GM23338 (cell line): ENCODE measurements at regions not wholly inside any gene's neighbourhood (a gene's known extent, or its start where the extent isn't known, plus 50 kb on each side); places are given as distances from the start of the nearest gene placed in this dataset.

Experiments
- ATAC-seq: fragments of 200-7000 bp; cut with Tn5 transposase; 3 replicates; pipeline ENCODE4 v1.9.1; 2020
- DNase-seq: peaks from one replicate; pipeline ENCODE4 v3.0.0-alpha.2; 2015; ENCODE audit warnings: low spot score
- H2AFZ ChIP-seq: fragments of 200-600 bp; sonication (generic); 2 replicates; pipeline ENCODE4 v1.8.0; 2016; ENCODE audit warnings: antibody characterized with exemption, mild to moderate bottlenecking, moderate library complexity
- H3F3A ChIP-seq: fragments of 200-600 bp; sonication (generic); replicated peaks from 2 replicates; pipeline ENCODE4 v1.8.0; 2017; ENCODE audit warnings: antibody characterized with exemption, mixed run types, low read depth
- H3K27ac ChIP-seq: fragments of 200-600 bp; sonication (generic); 2 replicates; pipeline ENCODE4 v1.6.1; 2016; ENCODE audit warnings: low read depth
- H3K27me3 ChIP-seq: fragments of 200-600 bp; sonication (generic); 2 replicates; pipeline ENCODE4 v1.8.0; 2016; ENCODE audit warnings: mild to moderate bottlenecking, mixed run types, moderate library complexity; ENCODE audit not compliant: insufficient read depth
- H3K36me3 ChIP-seq: fragments of 200-600 bp; sonication (generic); 2 replicates; pipeline ENCODE4 v1.8.0; 2016; ENCODE audit warnings: mild to moderate bottlenecking; ENCODE audit not compliant: insufficient read depth
- H3K4me1 ChIP-seq: fragments of 200-600 bp; sonication (generic); 2 replicates; pipeline ENCODE4 v1.8.0; 2016; ENCODE audit warnings: mild to moderate bottlenecking, moderate library complexity; ENCODE audit not compliant: insufficient read depth
- H3K4me2 ChIP-seq: fragments of 200-600 bp; sonication (generic); 2 replicates; pipeline ENCODE4 v1.7.1; 2017; ENCODE audit warnings: mixed run types
- H3K4me3 ChIP-seq: fragments of 200-600 bp; sonication (generic); 2 replicates; pipeline ENCODE4 v1.6.1; 2016; ENCODE audit warnings: mixed run types
- H3K79me2 ChIP-seq: fragments of 200-600 bp; sonication (generic); replicated peaks from 2 replicates; pipeline ENCODE4 v1.8.0; 2017; ENCODE audit warnings: mild to moderate bottlenecking; ENCODE audit not compliant: insufficient read depth
- H3K9me2 ChIP-seq: fragments of 200-600 bp; sonication (generic); 2 replicates; pipeline ENCODE4 v1.8.0; 2017; ENCODE audit not compliant: insufficient read depth
- H4K20me1 ChIP-seq: fragments of 200-600 bp; sonication (generic); replicated peaks from 2 replicates; pipeline ENCODE4 v1.8.0; 2017; ENCODE audit warnings: mild to moderate bottlenecking; ENCODE audit not compliant: insufficient read depth
- H3K27ac Mint-ChIP-seq: 2 replicates; pipeline ENCODE4 v1.8.0; 2020; ENCODE audit warnings: inconsistent platforms, mild to moderate bottlenecking, moderate library complexity, mixed read lengths
- H3K27me3 Mint-ChIP-seq: 3 replicates; pipeline ENCODE4 v1.8.0; 2022; ENCODE audit warnings: low read depth, mild to moderate bottlenecking, moderate library complexity, mixed read lengths, inconsistent platforms; ENCODE audit not compliant: insufficient read depth, poor library complexity
- H3K36me3 Mint-ChIP-seq: 3 replicates; pipeline ENCODE4 v1.8.0; 2021; ENCODE audit warnings: low read depth, mild to moderate bottlenecking, inconsistent platforms, moderate library complexity, mixed read lengths
- H3K4me1 Mint-ChIP-seq: 3 replicates; pipeline ENCODE4 v1.8.0; 2020; ENCODE audit warnings: mild to moderate bottlenecking, inconsistent platforms, mixed read lengths
- H3K4me3 Mint-ChIP-seq: 3 replicates; pipeline ENCODE4 v1.8.0; 2021; ENCODE audit warnings: moderate library complexity, mild to moderate bottlenecking, inconsistent platforms, mixed read lengths
- H3K9me3 Mint-ChIP-seq: 3 replicates; pipeline ENCODE4 v1.8.0; 2020; ENCODE audit warnings: moderate library complexity, mild to moderate bottlenecking, inconsistent platforms, mixed read lengths
- CREB1 ChIP-seq: fragments of 250-450 bp; sonication (Bioruptor Pico); IDR thresholded peaks from 2 replicates; pipeline ENCODE4 v1.5.0; 2020; ENCODE audit warnings: low read depth, mild to moderate bottlenecking, moderate library complexity
- EZH2 ChIP-seq: fragments of 200-600 bp; sonication (generic); IDR thresholded peaks from one replicate; pipeline ENCODE4 v1.8.0; 2017; ENCODE audit warnings: antibody characterized with exemption, mild to moderate bottlenecking, low read depth; ENCODE audit not compliant: unreplicated experiment
- JUNB ChIP-seq: IDR thresholded peaks from one replicate; pipeline ENCODE4 v1.6.1; 2016; ENCODE audit warnings: antibody characterized with exemption; ENCODE audit not compliant: unreplicated experiment
- NANOG ChIP-seq: IDR thresholded peaks from 2 replicates; pipeline ENCODE4 v1.6.1; 2016; ENCODE audit warnings: antibody characterized with exemption, borderline replicate concordance
- POLR2AphosphoS5 ChIP-seq: IDR thresholded peaks from 2 replicates; pipeline ENCODE4 v1.6.1; 2016; ENCODE audit warnings: antibody characterized with exemption, low read depth
- STAT1 ChIP-seq: IDR thresholded peaks from one replicate; pipeline ENCODE4 v1.6.1; 2016; ENCODE audit warnings: antibody characterized with exemption; ENCODE audit not compliant: unreplicated experiment
- ZNF114 ChIP-seq: fragments of 250-450 bp; sonication (Bioruptor Pico); IDR thresholded peaks from 2 replicates; pipeline ENCODE4 v1.5.0; 2020; ENCODE audit warnings: mild to moderate bottlenecking, moderate library complexity
- ZNF331 ChIP-seq: fragments of 250-450 bp; sonication (Bioruptor Pico); IDR thresholded peaks from 2 replicates; pipeline ENCODE4 v1.5.0; 2020; ENCODE audit warnings: low read depth, mild to moderate bottlenecking, moderate library complexity
- TF ChIP-seq, protein P1 (sequence below), 2 experiments: fragments of 200-600 bp in 1 of 2; sonication (generic) in 1 of 2; conservative IDR thresholded peaks; 2 replicates each; pipeline versions ENCODE4 v1.5.1 to v1.6.1; 2016 to 2017; ENCODE audit warnings: antibody characterized with exemption in 2 of 2, low read depth in 2 of 2, mild to moderate bottlenecking in 2 of 2, moderate library complexity in 1 of 2
- TF ChIP-seq, protein P2 (sequence below): fragments of 250-450 bp; sonication (Bioruptor Pico); IDR thresholded peaks from 2 replicates; pipeline ENCODE4 v1.5.0; 2020; ENCODE audit warnings: mild to moderate bottlenecking, moderate library complexity
- TF ChIP-seq, protein P3 (sequence below): IDR thresholded peaks from one replicate; pipeline ENCODE4 v1.6.1; 2018; ENCODE audit warnings: antibody characterized with exemption; ENCODE audit not compliant: unreplicated experiment

DNA sequence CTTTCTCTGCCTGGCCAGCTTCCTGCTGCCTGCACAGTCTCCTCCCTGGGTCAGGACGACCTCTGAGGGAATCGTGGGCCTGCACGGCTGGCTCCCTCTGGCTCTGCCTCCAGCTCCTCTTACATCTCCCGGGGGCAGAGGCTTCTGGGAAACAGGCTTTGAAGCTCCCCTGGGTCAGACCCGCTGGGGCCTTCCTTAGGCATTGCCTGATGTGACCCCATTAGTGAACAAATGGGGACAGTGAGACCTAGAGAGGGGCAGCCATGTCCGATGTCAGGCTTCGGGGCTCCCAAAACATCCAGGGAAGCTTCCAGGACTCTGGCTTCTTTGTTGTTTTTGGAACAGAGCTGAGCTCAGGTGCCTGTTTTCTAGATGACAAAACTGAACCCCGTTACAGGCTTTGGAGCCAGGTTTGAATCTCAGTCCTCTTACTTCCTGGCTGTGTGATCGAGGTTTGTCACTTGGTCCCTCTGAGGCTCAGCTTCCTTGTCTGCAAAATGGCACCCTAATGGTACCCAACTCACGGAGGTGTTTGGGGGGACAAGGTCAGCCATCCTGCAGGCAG, 94.3 kb downstream of the CEBPB start (continued):
- no peak for TF ChIP-seq EZH2
- no peak for TF ChIP-seq CREB1
- TF ChIP-seq STAT1 = no peak

DNA sequence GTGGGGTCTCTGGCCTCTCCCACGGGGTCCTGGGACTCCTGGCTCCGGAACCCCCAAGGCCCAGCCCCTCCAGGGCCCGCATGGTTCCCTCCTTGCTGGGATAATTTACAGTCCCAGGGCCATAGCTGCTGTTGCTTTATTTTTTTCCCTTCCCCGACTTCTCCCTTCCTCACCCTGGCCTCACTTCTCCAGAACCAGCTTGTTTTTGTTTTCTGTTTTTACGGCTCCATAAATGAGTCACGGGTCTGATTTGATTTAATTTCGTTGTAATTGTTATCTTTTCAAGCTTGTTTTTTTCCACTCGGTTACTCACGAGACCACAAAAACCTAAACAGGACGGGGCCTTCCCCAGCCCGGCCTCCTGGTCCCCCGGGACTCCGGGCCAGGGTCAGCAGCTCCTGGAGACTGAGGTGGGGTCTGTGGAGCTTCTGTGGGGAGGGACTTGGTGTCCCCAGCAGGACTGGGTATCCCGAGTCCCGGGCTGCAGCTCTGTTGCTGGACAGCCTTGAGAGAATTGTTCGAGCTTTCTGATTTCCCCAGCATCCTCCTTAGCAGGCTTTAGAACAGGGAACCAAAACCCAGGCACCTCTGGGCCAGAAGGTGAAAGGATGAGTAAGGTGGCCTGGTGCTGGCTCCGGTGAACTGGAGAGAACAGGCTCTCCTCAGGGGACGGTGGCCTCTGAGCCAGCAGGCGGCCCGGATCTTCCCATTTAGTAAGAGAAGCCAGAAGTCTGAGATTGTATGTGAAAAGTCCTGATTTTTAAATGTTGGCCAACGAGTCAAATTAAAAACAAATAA, 94.9 kb downstream of the CEBPB start:
- Histone ChIP-seq H3K79me2 (no peaks in the 10 kb centered on the region), H3K27ac (no peak overlapping the region), H2AFZ (peak overlapping the region; percentile 95), H3F3A (no peaks in the 10 kb centered on the region; the same call in 1 of the 2 replicates), H3K4me3 (no peak overlapping the region), H3K36me3 (no peaks in the 10 kb centered on the region), H3K4me2 (no peak overlapping the region), H3K9me2 (no peaks in the 10 kb centered on the region), H3K4me1 (no peaks in the 10 kb centered on the region), H3K27me3 (no peaks in the 10 kb centered on the region), H4K20me1 (no peaks in the 10 kb centered on the region)
- Mint-ChIP-seq H3K27ac (no peak overlapping the region), H3K4me1 (peaks cover 15% of the 10 kb centered on the region), H3K27me3 (peaks cover 6% of the 10 kb centered on the region), H3K9me3 (no peaks in the 10 kb centered on the region; the same call in 2 of the 3 replicates), H3K4me3 (no peak overlapping the region), H3K36me3 (no peaks in the 10 kb centered on the region; the same call in 2 of the 3 replicates)
- ATAC-seq (peak; percentile 11; the same call in 1 of the 3 replicates), DNase-seq (no peak)
- TF ChIP-seq NANOG (no peak), JUNB (no peak), POLR2AphosphoS5 (no peak), ZNF331 (CRISPR knock-in tag) (no peak), CREB1 (no peak), ZNF114 (no peak), EZH2 (no peak)
- TF ChIP-seq, protein P1, sequence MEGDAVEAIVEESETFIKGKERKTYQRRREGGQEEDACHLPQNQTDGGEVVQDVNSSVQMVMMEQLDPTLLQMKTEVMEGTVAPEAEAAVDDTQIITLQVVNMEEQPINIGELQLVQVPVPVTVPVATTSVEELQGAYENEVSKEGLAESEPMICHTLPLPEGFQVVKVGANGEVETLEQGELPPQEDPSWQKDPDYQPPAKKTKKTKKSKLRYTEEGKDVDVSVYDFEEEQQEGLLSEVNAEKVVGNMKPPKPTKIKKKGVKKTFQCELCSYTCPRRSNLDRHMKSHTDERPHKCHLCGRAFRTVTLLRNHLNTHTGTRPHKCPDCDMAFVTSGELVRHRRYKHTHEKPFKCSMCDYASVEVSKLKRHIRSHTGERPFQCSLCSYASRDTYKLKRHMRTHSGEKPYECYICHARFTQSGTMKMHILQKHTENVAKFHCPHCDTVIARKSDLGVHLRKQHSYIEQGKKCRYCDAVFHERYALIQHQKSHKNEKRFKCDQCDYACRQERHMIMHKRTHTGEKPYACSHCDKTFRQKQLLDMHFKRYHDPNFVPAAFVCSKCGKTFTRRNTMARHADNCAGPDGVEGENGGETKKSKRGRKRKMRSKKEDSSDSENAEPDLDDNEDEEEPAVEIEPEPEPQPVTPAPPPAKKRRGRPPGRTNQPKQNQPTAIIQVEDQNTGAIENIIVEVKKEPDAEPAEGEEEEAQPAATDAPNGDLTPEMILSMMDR (conservative IDR thresholded peaks at IDR 0.05; ENCODE audit: low read depth in 2 of 2) = no peak
- TF ChIP-seq, protein P2, sequence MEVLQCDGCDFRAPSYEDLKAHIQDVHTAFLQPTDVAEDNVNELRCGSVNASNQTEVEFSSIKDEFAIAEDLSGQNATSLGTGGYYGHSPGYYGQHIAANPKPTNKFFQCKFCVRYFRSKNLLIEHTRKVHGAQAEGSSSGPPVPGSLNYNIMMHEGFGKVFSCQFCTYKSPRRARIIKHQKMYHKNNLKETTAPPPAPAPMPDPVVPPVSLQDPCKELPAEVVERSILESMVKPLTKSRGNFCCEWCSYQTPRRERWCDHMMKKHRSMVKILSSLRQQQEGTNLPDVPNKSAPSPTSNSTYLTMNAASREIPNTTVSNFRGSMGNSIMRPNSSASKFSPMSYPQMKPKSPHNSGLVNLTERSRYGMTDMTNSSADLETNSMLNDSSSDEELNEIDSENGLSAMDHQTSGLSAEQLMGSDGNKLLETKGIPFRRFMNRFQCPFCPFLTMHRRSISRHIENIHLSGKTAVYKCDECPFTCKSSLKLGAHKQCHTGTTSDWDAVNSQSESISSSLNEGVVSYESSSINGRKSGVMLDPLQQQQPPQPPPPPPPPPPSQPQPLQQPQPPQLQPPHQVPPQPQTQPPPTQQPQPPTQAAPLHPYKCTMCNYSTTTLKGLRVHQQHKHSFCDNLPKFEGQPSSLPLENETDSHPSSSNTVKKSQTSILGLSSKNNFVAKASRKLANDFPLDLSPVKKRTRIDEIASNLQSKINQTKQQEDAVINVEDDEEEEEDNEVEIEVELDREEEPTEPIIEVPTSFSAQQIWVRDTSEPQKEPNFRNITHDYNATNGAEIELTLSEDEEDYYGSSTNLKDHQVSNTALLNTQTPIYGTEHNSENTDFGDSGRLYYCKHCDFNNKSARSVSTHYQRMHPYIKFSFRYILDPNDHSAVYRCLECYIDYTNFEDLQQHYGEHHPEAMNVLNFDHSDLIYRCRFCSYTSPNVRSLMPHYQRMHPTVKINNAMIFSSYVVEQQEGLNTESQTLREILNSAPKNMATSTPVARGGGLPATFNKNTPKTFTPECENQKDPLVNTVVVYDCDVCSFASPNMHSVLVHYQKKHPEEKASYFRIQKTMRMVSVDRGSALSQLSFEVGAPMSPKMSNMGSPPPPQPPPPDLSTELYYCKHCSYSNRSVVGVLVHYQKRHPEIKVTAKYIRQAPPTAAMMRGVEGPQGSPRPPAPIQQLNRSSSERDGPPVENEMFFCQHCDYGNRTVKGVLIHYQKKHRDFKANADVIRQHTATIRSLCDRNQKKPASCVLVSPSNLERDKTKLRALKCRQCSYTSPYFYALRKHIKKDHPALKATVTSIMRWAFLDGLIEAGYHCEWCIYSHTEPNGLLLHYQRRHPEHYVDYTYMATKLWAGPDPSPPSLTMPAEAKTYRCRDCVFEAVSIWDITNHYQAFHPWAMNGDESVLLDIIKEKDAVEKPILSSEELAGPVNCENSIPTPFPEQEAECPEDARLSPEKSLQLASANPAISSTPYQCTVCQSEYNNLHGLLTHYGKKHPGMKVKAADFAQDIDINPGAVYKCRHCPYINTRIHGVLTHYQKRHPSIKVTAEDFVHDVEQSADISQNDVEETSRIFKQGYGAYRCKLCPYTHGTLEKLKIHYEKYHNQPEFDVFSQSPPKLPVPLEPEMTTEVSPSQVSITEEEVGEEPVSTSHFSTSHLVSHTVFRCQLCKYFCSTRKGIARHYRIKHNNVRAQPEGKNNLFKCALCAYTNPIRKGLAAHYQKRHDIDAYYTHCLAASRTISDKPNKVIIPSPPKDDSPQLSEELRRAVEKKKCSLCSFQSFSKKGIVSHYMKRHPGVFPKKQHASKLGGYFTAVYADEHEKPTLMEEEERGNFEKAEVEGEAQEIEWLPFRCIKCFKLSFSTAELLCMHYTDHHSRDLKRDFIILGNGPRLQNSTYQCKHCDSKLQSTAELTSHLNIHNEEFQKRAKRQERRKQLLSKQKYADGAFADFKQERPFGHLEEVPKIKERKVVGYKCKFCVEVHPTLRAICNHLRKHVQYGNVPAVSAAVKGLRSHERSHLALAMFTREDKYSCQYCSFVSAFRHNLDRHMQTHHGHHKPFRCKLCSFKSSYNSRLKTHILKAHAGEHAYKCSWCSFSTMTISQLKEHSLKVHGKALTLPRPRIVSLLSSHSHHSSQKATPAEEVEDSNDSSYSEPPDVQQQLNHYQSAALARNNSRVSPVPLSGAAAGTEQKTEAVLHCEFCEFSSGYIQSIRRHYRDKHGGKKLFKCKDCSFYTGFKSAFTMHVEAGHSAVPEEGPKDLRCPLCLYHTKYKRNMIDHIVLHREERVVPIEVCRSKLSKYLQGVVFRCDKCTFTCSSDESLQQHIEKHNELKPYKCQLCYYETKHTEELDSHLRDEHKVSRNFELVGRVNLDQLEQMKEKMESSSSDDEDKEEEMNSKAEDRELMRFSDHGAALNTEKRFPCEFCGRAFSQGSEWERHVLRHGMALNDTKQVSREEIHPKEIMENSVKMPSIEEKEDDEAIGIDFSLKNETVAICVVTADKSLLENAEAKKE (CRISPR knock-in tag) = no peak
- TF ChIP-seq, protein P3, sequence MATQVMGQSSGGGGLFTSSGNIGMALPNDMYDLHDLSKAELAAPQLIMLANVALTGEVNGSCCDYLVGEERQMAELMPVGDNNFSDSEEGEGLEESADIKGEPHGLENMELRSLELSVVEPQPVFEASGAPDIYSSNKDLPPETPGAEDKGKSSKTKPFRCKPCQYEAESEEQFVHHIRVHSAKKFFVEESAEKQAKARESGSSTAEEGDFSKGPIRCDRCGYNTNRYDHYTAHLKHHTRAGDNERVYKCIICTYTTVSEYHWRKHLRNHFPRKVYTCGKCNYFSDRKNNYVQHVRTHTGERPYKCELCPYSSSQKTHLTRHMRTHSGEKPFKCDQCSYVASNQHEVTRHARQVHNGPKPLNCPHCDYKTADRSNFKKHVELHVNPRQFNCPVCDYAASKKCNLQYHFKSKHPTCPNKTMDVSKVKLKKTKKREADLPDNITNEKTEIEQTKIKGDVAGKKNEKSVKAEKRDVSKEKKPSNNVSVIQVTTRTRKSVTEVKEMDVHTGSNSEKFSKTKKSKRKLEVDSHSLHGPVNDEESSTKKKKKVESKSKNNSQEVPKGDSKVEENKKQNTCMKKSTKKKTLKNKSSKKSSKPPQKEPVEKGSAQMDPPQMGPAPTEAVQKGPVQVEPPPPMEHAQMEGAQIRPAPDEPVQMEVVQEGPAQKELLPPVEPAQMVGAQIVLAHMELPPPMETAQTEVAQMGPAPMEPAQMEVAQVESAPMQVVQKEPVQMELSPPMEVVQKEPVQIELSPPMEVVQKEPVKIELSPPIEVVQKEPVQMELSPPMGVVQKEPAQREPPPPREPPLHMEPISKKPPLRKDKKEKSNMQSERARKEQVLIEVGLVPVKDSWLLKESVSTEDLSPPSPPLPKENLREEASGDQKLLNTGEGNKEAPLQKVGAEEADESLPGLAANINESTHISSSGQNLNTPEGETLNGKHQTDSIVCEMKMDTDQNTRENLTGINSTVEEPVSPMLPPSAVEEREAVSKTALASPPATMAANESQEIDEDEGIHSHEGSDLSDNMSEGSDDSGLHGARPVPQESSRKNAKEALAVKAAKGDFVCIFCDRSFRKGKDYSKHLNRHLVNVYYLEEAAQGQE = no peak
